Jurkat, Clone E6-1 (cell line): ENCODE measurements at regions not wholly inside any gene's neighbourhood (a gene's known extent, or its start where the extent isn't known, plus 50 kb on each side); places are given as distances from the start of the nearest gene placed in this dataset.

ENCODE experiments used
- DNase-seq: peaks from one replicate; pipeline ENCODE4 v3.0.0-alpha.2; 2011; ENCODE audit warnings: low read depth, low spot score
- H3K4me3 ChIP-seq: 2 replicates; pipeline ENCODE4 v1.5.1; 2011; ENCODE audit warnings: mild to moderate bottlenecking, low read length, control low read depth, moderate library complexity

DNA sequence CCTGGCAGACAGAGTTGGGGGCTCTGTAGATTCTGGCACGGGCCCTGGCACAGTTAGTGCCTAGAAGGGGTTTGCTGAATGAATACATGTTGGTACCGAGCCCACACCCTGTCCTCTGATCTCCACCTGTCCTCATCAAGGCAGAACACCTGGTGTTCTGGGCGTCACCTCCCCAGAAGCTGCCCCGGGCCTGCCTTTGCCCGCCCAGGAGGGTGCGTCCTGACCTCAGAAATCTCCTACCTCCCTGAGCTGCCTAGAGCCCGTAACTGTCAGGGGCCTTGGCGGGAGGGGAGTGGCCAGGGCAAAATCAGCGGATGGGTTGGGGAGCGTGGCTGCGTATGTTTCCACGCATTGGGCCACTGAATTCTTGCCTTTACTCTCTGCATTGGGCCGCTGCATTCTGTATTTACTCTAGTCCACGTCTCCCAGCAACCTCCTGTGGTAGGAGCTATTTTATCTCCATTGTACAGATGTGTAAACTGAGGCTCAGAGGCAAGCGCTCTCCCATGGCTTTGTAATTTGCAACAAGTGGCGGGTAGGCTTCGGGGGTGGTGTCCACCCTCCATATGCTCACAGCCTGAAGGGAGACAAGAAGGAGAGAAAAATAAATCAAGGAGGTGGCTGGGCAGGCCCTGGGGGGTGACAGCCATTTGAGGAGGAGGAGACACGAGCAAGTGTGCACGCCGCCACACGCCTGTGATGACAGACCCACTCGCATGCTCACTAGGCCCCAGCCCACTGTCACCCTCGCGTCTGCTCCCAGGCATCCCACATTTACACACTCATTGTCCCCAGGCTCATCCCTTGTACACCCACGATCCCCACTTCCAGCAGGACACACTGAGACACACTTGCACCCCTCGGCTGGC is 95.7 kb upstream of the WNT4 start:
- no peak overlapping the region for H3K4me3 ChIP-seq
- DNase-seq = no peak

DNA sequence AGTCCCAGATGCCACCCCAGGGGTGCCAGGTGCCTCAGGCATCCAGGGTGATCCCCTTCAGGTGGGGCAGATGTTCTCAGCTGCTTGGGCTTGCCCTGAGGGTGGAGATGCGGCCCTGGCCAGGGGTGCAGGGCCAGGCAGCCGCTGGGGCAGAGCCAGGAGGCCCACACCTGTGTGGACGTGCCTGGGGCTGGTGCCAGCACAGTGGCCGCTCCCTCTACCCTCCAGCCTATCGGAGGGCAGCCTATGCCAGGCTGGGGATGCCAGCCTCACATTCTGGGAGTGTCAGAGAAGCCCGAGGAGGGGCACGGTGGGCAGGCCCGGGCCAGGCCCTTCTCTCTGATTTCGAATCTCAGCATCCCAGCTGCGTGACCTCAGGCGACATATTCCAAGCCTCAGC is 96.5 kb upstream of the WNT4 start:
- DNase-seq = no peak
- no peak overlapping the region for H3K4me3 ChIP-seq

DNA sequence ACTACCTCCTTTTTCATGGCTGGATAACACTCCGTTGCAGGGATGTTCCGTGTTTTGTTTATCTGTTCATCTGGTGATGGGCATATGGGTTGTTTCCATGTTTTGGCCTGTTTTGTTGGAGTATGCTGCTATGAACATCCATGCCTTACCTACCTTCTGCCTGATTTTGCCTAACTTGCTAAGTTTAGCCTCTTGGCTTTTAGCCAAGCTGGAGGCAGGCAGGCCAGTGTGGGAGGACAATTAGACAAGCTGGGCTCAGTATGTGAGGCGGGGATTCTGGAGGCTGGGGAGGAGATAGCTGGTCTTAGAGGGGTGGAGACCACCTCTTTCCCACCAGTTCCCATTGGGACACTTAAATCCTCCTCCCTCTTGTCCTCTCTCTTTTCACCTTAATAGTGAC is 98.4 kb upstream of the WNT4 start:
- no peak for DNase-seq
- H3K4me3 ChIP-seq = no peak overlapping the region

DNA sequence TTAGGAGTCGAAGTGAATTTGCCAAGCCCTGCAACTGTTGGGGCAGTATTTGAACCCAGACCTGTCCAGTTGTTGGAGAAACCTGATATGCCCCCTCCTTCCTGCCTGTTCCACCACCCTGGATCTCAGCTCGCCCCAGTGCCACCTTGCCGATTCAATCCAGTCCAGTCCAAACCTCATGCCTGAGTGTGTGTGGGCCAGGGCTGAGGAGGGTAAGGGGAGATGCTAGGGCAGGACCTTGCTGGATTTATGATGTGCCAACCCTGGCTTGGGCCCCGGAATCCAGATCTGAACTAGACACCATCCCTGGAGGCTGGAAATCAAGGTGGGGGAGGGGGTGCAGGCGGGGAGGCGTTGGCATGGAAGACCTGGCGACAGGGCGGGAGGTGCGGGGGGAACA is 98.9 kb upstream of the WNT4 start:
- DNase-seq = no peak
- no peak overlapping the region for H3K4me3 ChIP-seq

DNA sequence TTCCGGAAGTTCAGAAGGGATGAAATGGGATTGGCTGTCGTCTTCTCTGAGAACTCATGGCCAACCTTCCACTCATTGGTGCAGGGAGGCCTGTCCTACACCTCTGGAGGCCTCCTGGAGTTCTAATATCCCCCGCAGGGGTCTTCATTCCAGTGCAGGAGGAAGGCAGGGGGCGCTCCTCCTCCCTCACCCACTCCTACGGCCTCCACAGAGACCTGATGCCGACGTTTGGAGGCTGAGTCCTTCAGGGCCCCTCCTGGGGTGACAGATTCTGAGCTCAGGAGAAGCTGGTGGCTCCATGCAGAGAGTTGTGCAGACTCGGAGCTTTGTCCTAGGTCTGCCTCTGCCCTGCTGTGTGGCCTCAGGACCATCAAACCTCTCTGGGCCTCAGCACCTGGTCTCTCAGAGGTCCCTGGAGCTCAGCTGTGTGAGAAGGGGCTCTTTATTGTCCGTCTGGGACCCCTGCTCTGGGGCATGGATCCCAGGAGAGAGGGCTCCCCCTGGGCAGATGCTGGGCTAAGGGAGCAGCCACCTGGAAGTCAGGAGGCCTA is 102.3 kb upstream of the WNT4 start:
- H3K4me3 ChIP-seq = no peak overlapping the region
- DNase-seq = no peak

DNA sequence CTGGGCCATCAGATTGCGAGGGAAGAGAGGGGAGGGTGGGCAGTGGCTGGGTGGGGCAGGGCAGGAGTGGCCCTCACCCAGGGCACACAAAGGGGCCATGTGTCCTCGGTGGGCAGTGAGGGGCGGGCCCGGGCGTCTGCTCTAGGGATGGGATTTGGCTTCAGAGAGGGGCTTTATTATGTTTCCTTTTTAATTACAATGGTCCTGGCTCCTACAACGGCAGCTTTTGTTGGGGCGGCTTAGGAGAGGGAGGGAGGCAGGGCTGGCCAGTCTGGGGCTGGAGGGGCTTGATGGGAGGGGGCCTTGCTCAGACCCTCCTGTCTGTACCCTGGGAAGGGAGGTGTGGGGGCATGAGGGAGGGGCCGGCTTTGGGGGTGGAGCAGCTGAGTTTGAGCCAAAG is 102.8 kb upstream of the WNT4 start:
- no peak for DNase-seq
- no peak overlapping the region for H3K4me3 ChIP-seq

DNA sequence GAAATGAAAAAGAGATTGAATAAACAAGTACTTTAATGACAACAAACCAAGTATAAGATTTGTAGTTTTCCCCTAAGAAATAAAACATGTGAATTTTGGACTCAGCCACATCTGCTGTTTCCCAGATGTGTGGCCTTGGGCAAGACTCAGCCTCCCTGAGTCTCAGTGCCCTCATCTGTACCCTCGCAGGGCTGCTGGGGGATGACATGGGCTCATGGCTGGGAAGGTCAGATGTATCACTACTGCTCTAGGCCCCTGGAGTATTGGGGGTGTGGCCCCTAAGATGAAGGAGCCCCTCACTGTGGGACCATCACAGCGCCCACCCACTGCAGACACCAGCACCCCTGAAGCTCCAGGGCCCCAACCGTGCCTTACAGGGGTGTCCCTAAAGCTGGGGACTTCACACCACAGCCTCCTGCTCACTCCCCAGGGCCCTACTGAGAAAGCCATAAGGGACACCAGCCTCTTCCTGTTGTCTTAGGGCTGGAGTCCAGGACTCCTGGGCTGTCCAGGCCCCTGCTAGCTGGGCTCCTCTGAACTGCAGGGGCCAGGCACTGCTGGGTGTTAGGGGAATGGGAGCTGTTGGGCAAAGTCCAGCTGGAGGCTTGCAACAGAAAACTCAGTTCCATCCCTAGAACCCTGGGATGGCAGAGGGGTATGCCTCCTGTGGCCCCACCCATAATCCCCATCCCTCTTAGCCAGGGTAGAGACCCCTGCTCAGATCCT is 104.0 kb upstream of the WNT4 start:
- DNase-seq = no peak

DNA sequence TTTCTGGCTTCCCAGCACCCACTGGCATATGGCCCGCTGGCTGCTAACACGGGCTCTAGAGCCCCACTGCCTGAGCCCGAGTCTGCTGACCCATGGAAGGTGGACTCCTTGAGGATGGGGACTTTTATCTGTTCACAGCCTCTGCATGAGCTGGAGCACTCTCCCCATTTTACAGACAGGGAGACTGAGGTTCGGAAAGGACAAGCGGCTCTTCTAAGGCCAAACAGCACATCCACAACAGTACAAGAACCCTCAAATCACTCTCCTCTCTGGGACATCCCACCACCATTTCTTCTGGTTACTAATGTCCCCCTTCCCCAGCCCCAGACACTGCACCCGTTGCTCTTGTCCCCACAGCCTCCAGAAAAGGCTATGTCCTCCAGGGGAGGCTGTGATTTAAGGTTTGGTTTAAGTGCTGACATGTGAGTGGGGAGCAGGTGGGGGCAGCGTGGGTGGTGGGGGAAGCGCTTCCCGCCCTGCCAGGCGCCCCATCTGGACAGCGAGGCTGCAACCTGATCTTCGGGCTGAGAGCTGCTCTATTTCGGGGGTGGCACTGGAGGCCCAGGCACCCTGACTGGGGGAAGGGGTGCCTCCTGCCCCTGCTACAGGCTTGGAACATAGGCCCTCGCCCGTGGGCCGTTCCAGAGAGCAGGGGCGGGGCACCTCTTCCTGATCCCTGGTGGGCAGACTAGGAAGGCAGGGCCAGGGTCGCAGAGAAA is 104.8 kb upstream of the WNT4 start:
- no peak for DNase-seq
- H3K4me3 ChIP-seq = no peak overlapping the region

More for the DNA sequence above, 104.0 kb upstream of the WNT4 start:
- no peak overlapping the region for H3K4me3 ChIP-seq

DNA sequence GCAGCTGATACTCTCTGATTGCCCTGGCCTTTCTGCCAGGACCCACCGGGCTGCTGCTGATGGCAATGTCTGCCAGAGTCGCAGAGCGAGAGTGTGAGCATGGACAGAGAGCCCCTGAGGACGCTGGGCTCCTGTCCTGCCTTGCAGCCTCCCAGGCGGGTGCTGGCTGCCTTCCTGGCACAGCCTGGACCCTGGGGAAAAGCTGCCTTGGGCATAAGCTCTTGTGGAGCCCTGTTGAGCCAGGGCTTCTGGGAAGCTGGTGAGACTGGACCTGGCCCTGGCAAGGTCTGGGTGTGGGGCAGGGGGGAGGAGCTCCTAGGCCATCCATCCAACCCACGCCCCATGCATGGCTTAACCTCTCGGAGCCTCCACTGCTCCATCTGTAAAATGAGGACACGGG is 105.8 kb upstream of the WNT4 start:
- DNase-seq = no peak
- no peak overlapping the region for H3K4me3 ChIP-seq

DNA sequence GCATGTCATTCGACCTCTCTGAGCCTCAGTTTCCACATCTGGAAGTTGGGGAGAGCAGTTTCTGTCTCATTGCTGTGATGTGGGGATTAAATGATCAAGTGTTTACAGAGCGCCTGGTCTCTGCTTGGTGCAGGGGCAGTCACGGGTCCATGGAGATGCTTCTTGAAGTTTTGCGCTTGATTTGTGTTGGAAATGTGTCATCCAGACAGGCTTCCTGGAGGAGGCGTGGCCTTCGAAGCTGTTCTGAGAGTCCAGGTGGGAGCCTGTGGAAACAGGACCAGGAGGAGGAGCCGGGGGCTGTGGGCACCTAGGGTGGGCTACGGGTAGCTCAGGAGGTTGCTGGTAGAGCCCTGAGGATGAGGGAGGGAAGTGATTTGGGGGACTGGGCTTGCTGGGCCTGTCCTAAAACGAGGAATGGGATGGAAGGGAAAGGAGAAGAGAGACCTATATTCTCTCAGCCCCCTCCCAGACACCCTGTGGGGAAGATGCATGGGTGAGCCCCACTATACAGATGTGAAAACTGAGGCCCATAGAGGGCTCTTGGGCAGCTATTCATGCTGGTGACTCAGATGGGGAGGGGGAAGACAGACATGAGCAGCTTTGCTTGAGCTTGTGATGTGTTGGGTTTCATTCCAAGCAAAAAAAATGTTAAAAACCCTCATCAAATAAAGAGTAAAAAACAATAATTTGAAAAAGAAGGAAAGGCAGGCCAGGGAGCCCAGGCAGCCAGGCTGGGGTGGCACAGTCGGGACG is 107.2 kb upstream of the WNT4 start:
- no peak for DNase-seq

DNA sequence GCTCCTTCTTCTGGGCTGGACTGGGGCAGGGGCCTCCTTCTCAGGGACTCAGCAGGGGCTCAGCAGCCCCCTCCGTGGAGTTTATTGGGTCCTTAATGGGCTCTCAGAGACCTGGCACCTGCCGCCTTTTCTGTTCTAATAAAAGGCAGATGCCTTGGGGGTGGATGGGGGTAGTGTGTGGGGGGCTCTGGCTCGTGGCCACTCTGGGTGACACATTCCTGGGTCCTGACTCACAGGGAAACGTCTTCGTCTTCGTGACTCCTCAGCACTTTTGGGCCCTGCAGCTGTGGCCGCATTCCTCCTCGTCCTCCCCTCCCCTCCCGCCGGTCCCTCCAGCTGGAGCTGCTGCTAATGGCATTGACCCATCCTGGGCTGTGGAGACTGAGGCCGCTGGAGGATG is 107.8 kb upstream of the WNT4 start:
- H3K4me3 ChIP-seq = no peak overlapping the region
- no peak for DNase-seq

More for the DNA sequence above, 107.2 kb upstream of the WNT4 start:
- no peak overlapping the region for H3K4me3 ChIP-seq

DNA sequence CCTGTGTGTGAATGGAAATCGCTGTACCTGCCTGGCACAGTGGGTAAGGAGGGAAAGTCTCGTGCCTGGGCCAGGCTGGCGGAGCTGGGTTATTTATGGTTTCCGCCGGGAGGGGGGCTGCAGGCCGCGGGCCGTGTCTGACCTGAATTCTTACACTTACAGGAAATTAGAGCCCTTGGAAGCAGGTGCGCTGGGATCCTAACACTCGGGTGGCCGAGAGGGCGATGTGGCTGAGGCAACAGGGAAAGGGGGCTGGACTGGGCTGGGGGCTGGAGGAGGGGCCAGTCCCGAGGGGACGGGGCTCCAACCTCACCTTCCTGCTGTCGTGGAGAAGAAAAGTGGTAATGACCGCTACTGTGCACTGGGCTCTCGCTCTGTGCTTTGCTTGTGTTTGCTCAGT is 109.4 kb upstream of the WNT4 start:
- no peak overlapping the region for H3K4me3 ChIP-seq
- DNase-seq = no peak

DNA sequence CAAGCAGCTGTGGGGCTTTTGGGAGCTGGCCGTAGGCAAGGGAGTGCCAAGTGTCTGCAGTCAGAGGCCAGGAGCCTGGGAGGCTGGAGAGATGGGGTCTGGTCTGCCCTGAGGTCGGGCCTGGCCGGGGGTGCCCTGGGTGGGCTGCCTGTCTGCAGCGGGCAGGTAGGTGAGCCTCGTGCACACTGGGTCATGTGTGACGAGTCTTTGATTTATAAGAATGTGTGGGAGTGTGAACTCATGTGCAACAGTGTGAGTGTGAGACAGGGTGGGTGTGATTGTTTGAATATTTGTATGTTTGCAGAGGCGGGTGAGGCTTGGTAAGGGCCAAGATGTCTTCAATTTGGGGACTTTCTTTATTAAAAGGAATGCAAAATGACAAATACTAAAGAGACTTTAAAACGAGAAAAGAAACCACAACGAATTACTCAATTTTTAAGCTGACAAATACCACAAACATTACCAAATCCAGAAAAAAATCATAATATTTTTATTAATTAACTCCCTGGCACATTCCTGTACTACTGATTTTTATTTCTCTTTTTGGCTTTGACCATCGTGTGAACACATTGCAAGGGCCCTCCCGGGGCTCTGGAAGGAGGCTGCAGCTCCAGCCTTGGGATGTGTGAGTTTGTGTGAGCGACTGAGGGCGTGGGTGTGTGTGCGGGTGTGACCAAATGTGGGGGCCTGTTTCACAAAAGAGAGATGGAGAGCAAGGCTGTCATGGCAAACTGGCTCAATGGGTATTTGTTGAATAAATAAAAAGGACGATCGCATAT is 110.3 kb upstream of the WNT4 start:
- H3K4me3 ChIP-seq = no peak overlapping the region
- DNase-seq = no peak

DNA sequence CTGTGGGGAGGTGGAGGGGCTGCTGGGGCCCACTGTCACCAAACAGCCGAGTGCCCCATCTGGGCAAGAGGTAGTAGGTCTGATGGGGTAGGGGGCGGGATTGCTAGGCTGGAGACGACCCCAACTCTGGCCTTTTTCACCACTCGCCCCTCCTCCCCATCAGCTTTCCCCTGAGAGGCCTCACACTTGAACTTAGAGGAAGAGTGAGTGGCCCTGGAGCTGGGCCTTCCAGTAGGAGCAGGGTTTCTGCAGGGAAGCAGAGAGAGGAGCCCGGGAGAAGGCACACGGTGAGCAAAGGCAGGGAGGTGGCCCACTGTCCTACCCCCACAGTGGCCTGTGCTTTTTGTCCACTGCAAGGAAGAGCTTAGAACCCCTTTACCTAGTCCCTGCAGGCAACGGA is 111.9 kb upstream of the WNT4 start:
- DNase-seq = no peak
- no peak overlapping the region for H3K4me3 ChIP-seq

DNA sequence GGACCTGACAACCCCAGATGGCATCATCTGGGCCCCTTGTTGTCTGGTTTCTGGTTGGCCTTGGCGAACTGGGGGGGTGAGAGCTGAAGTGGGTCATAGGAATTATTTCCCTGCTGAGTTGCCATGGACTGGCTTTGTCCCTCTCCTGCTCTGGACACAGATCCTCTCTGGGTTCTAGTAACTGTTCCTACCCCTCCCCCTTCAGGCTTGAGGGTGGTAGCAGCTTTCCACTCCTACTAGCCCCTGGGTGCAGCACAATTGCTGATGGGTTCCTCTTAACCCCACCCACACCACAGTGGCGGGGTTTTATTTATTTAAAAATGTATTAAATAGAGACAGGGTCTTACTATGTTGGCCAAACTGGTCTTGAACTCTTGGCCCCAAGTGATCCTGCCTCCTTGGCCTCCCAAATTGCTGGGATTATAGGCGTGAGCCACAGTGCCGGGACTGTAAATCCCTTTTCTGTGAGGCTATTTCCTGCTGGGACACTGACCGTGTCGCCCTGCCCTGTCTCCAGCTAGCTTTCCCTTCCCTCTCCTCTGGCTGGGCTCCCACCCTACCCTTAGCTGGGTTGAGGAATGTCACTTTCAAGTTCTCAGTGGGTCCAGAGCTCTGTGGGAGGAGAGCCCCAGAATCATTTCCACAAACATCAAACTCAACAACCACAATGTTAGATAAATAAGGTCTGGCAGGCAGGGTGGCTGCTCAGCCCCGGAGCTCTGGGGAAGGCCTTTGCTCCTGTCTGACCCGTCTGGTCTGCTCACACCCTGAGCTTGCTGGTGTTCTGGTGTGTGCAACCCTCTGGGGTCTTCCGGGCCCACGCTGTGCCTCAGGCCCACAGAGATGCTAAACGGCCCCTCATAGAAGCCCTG is 112.7 kb upstream of the WNT4 start:
- DNase-seq = no peak
- no peak overlapping the region for H3K4me3 ChIP-seq

DNA sequence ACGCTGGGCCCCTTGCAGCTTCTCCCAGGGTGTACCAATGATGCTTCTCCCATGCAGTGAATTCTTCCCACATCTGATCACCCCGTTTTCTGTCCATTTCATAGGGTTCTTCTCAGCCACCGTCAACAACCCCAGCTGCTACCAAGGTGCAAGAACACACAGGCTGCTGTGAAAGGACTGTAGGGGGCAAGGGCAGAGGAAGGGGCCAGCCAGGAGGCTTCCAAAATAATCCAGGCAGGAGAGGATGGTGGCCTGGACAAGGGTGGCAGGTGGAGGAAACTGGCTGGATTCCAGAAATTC is 113.3 kb upstream of the WNT4 start:
- DNase-seq = no peak
- no peak overlapping the region for H3K4me3 ChIP-seq
